GM12891 (cell line): ENCODE measurements at regions not wholly inside any gene's neighbourhood (a gene's known extent, or its start where the extent isn't known, plus 50 kb on each side); places are given as distances from the start of the nearest gene placed in this dataset.
"Not testable (repeated sequence)": the region's sequence is repeated elsewhere in the genome, so short reads cannot be mapped to it uniquely, and the experiment has no call there.

Source experiments
- POLR2A ChIP-seq: IDR thresholded peaks from 2 replicates; pipeline ENCODE4 v1.6.1; 2011; ENCODE audit warnings: low read depth, low read length, control low read depth
- POLR2AphosphoS5 ChIP-seq: IDR thresholded peaks from 2 replicates; pipeline ENCODE4 v1.6.1; 2011; ENCODE audit warnings: low read depth, low read length, control low read depth

GRCh38 chr10:46774945-46775667 is 136.1 kb upstream of the PTPN20 start:
- TF ChIP-seq POLR2A, POLR2AphosphoS5: not testable (repeated sequence)
